ENCODE measurements at regions not wholly inside any gene's neighbourhood (a gene's known extent, or its start where the extent isn't known, plus 50 kb on each side); places are given as distances from the start of the nearest gene placed in this dataset.

DNA sequence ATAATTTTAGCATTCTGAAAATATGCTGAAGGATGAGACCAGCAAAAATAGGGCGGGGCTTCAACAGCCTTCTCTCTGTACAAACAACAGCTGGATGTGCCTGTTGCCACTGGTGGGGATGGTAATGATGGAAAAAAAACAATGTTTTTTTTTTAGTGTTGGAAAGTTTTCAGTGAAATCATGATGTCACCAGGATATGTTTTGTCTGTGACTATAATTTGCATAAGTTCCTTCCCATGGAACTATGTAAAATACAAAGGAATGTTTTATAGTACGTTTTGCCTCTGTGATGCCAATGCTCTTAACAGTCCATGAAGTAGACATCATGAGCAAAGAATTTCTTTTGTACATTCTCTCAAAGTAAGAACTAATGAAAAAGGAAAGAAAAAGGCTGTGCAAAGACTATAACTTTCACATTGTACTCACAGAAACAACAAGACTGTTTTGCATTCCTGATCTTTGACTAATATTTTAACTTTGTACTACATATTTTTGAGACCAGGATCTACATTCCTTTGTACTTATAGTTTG lies 589.7 kb downstream of the SPRY1 start:
- peak; percentile 46 for DNase-seq (ENCODE audit: low spot score)

GRCh38 chr4:123987408-123987807 lies 590.8 kb downstream of the SPRY1 start:
- DNase-seq (ENCODE audit: low spot score), result no peak

GRCh38 chr4:123990310-123990870 lies 593.8 kb downstream of the SPRY1 start:
- DNase-seq (ENCODE audit: low spot score), result no peak

- DNase-seq (ENCODE audit: low spot score), result no peak
These were observed 598.3 kb downstream of the SPRY1 start for GRCh38 chr4:123994917-123995316.

DNA sequence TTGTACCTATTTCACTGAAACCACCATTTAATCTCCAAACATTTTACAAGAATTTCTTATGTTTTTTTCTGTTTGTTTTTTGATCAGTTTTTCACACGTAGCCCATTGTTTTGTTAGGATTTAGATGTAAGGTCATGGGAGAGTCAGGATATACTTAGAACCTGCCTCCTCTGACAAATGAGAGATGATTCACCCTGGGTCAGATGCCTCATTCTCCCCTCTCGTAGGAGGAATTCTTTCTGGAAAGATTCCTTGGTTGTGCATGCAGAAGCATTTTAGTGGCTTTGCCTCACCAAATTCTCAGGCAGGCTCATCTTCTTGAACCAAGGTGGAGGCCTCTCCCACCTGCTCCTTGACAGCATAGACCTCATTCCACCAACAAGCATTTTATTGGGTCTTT lies 599.3 kb downstream of the SPRY1 start:
- DNase-seq (ENCODE audit: low spot score), result no peak

- DNase-seq (ENCODE audit: low spot score), result no peak
These were observed 600.3 kb downstream of the SPRY1 start for GRCh38 chr4:123996718-123997510.

DNA sequence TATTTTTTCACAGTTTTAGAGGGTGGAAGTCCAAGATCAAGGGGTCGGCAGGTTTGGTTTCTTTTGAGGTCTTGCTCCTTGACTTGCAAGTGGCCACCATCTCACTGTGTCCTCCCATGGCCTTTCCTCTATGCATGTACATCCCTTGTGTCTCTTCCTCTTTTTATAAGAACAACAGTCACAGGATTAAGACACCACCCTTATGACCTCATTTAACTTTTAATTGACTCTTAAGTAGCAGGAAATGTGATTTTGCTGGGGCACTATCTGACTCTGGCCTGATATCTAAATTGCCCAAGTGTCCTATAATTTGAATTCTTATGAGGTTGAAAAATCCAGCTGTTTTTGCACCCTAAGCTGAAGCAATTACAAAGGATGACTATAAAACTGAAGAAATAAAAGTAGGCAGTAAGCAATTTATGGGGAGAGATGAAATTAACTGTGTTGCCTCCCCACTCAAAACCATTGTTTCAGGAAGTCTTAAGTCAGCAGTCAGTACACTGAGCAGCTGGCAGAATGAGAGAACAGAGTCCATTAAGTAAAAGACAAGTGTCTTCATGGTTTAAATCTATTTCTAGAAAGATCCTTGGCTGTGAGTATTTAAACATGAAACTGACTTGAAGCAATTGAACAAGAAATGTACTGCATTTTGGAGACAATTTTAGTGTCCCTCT lies 601.3 kb downstream of the SPRY1 start:
- DNase-seq (ENCODE audit: low spot score), result no peak

DNA sequence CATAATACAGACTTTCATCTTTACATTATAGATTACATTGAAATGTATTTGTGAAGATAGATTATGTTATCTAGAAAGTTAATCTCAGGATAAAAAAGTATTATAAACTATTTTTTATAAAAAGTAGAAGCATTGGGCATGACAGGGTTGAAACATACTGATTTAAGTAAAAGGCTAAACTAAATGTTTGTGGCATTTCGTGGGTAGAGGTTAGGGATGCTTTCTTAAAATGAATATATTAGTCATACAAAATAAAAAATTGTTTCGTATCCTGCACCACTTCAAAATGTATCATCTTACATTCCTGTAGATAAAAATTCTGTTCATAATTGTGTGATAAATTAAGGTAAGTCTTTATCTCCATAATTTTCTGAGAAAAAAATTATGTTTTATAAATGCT lies 603.6 kb downstream of the SPRY1 start:
- no peak for DNase-seq (ENCODE audit: low spot score)

DNA sequence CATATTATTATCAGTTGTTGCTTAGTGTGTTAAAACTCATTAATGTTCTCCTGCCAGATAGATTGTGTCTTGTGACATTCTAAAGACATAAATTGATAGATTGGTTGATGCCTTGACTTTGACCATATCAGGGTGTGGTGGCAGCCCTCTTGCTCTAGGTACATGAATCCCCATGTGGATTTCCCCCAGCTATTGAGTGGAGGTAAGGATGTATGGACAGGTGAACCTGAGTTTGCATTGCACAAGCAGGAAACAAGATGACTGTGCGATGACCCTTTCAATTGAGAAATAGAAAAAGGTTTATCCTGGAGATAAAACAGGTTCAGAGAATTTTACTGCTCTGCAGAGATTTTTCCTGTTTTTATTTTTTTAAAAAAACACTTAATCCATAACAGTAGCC lies 619.2 kb downstream of the SPRY1 start:
- DNase-seq (ENCODE audit: low spot score), result no peak

DNA sequence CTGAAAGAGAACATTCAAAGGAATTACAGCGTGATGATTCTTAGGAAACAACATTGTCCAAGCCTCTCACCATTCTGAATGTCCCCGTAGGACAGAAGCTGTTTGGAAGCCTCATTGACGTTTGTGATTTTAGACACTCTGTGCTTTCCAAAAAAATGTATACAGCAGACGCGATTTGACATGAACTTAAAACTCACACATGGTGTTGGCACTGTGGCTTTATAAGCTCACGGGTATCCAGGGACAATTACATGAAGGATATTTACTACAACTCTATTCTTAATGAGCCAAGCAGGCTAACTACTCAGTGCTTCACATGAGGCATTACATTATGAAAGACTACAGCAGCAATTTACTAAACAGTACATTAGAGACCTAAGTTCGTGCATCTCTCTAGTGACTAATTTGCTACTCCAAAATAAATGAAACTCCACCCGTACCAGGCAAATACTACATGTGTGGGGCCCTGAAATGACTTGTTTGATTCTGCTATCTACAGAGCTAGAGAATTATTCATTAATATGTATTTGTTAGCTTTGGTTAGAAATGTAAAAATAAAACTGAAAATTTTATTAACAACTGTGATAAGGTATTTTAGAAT lies 620.7 kb downstream of the SPRY1 start:
- DNase-seq (ENCODE audit: low spot score), result no peak

DNA sequence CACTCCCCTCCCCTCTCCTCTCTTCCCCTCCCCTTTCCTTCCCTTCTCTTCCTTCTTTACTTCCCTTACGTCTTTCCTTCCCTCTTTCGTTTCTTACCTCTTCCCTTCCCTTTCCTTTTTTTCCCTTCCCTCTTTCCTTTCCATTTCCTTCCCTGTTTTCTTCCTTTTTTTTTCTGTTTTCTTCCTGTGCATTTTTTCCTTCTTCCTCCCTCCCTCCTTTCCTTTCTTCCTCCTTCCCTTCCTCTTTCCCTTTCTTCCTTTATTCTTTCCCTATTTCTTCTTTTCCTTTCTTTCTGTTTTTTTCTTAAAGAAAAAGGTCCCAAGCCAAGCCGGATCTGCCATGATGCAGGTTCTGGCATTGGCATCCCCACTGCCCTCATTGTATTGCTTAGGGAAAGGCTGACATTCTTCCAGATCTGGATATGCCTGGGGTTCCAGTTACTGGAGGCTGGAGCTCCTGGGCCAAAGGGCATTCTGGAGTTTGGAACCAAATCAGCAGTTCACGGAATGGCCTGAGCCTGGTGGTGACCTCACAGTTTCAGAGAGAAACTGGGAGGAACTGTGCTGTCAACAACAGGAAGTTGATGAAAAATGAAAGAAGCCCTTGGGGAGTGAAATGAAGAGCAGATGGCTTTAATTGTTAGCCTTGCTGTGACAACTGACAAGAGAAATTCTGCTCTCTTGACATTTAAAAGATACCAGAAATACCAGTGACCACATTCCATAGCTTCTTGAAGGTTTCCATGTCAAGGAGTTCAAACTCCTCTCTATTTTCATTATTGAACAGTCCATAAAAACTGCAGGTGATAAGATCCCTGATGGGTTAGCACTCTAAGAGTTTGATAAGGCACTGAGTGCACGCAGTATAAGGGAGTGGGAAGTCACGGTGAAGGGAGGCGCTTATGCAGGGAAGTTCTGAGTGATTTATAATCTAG lies 622.1 kb downstream of the SPRY1 start:
- DNase-seq (ENCODE audit: low spot score), result peak; percentile 70

GRCh38 chr4:124019749-124020549 lies 623.4 kb downstream of the SPRY1 start:
- no peak for DNase-seq (ENCODE audit: low spot score)

- DNase-seq (ENCODE audit: low spot score), result no peak
These were observed 628.4 kb downstream of the SPRY1 start for GRCh38 chr4:124025000-124025399.

DNA sequence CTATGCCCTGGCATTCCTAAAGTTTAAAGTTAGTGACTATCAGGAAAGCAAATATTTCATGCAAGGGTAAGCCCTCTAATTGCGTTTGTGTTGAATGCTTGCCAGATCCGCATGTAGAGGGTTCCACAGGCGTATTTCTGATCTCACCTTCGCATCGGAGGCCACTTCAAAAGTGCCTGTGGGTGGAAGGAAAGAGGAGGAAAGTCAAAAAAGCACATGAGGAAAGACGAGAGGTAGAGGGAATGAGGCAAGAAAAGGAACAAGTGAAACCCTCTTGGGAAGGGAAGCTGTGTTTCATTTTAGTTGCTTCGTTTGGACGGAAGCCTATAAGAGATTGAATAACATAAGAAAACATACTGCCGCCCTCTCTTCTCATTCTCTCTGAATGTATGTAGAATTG lies 628.8 kb downstream of the SPRY1 start:
- DNase-seq (ENCODE audit: low spot score), result no peak

- DNase-seq (ENCODE audit: low spot score), result peak; percentile 57
These were observed 631.6 kb downstream of the SPRY1 start for GRCh38 chr4:124028182-124028581.

DNA sequence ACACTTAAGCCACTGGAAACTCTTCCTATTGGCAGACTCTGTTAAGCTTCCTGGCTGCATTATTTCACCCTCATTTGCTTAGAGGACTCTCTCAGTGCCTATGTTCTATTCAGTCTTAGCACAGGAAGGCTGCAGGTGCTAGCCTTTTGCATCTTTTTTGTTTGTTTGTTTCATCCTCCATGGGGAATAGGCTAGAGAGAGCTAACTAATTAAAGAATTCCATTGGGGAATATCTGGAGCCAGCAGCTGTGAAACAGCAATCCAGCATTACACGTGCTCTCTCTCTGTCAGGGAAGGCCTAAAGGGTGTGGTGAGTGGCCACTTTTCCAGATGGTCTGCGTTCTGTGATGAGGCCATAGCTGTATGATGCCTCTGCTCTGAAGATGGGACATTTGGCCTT lies 633.6 kb downstream of the SPRY1 start:
- no peak for DNase-seq (ENCODE audit: low spot score)

- peak; percentile 47 for DNase-seq (ENCODE audit: low spot score)
These were observed 635.4 kb downstream of the SPRY1 start for GRCh38 chr4:124032035-124032434.

DNA sequence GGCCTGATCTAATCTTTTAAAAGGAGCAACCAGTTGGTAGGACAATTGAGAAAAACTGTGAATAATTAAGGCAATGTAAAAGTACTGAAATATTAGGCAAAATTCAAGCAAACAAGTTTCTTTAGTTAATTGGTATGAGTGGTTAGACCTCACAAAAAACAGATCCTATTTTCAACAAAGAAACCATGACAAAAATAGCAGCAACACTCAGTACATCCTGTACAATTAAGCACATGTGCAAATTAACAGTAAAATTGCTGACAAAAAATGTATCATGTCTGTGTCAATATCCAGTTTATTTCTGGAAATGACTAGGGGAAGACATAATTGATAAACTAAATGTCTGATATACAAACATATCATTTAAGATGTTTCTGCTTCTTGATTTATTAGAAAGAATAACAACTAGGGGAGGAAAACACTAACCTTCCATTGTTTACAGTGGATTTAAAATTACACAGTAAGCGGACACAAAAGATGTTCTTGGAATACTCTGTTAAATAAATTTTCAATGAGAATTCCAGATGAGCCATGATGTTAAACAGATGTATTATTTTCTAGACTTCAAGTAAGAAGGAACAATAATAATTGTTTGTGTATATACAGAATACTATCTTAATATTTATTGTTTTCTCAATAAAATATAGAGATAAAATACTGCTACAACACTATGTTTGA lies 638.9 kb downstream of the SPRY1 start:
- no peak for DNase-seq (ENCODE audit: low spot score)

DNA sequence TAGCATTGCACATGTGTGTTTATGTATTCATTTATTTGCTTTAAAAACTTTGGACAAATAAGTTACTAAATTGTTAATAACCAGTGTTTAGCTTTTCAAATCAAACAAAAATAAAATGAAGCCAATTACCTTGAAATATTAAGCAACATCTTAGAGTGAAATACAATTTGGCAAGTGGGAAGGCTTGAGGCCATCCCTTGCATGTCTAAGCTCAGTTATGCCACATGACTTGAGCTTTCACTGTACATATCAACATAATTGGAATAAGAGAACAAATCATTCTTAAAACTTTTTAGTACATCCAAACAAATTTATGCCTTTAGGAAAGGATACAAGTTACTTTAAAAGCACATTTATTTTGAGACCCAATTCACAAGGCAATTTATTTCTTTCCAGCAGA lies 640.6 kb downstream of the SPRY1 start:
- DNase-seq (ENCODE audit: low spot score), result no peak

GRCh38 chr4:124044330-124044729 lies 647.7 kb downstream of the SPRY1 start:
- DNase-seq (ENCODE audit: low spot score), result no peak

Measured in umbilical cord (tissue), 1 donor.